ENCODE measurements at regions not wholly inside any gene's neighbourhood (a gene's known extent, or its start where the extent isn't known, plus 50 kb on each side); places are given as distances from the start of the nearest gene placed in this dataset.

GRCh38 chr12:85462888-85463287, 182.9 kb downstream of the ALX1 start:
- ATAC-seq (no peak), DNase-seq (ENCODE audit: low spot score) (no peak)
- ChIA-PET POLR2A (no interaction called here), CTCF (no interaction called here)
- Mint-ChIP-seq H3K4me1 (peaks cover 15% of the 10 kb centered on the region), H3K4me3 (no peak overlapping the region), H3K27me3 (ENCODE audit: low read depth) (no peaks in the 10 kb centered on the region), H3K27ac (no peak overlapping the region), H3K36me3 (no peaks in the 10 kb centered on the region), H3K9me3 (no peaks in the 10 kb centered on the region)
- TF ChIP-seq PREB (CRISPR knock-in tag; IDR thresholded peaks at IDR 0.05; ENCODE audit: borderline replicate concordance) = no peak
- TF ChIP-seq CTCF (IDR thresholded peaks at IDR 0.05) = no peak
- TF ChIP-seq GRHL2 (CRISPR knock-in tag; IDR thresholded peaks at IDR 0.05; ENCODE audit: insufficient replicate concordance, severe bottlenecking) = no peak
- no peak for TF ChIP-seq FOXP1 (CRISPR knock-in tag; IDR thresholded peaks at IDR 0.05; ENCODE audit: borderline replicate concordance)
- no peak for TF ChIP-seq ERG (CRISPR knock-in tag; IDR thresholded peaks at IDR 0.05)

GRCh38 chr12:85466890-85467289, 186.9 kb downstream of the ALX1 start:
- H3K27me3 Mint-ChIP-seq (ENCODE audit: low read depth) = no peaks in the 10 kb centered on the region
- no peak for DNase-seq (ENCODE audit: low spot score)
- H3K27ac Mint-ChIP-seq = no peak overlapping the region
- POLR2A ChIA-PET = no interaction called here
- no peak for ATAC-seq
- TF ChIP-seq ATF1 (CRISPR knock-in tag; IDR thresholded peaks at IDR 0.05) (no peak), AR (CRISPR knock-in tag; IDR thresholded peaks at IDR 0.05) (no peak), MAX (CRISPR knock-in tag; IDR thresholded peaks at IDR 0.05) (no peak), JAZF1 (CRISPR knock-in tag; IDR thresholded peaks at IDR 0.05) (no peak), FOXJ3 (CRISPR knock-in tag; IDR thresholded peaks at IDR 0.05; ENCODE audit: borderline replicate concordance) (no peak), HMGA2 (CRISPR knock-in tag; IDR thresholded peaks at IDR 0.05) (no peak), NFYB (CRISPR knock-in tag; conservative IDR thresholded peaks at IDR 0.05; ENCODE audit: low read depth) (no peak), ZNF263 (CRISPR knock-in tag; IDR thresholded peaks at IDR 0.05; ENCODE audit: low read depth) (no peak), GTF2I (CRISPR knock-in tag; conservative IDR thresholded peaks at IDR 0.05) (no peak), RORB (CRISPR knock-in tag; IDR thresholded peaks at IDR 0.05) (no peak), SOX15 (CRISPR knock-in tag; IDR thresholded peaks at IDR 0.05) (no peak), ZNF121 (CRISPR knock-in tag; IDR thresholded peaks at IDR 0.05) (no peak), HMGXB4 (CRISPR knock-in tag; IDR thresholded peaks at IDR 0.05) (no peak)
- H3K4me1 Mint-ChIP-seq = peaks cover 38% of the 10 kb centered on the region
- peaks cover 11% of the 10 kb centered on the region for H3K9me3 Mint-ChIP-seq
- CTCF ChIA-PET = interaction anchor here (2.4 kb wide), 1 partner anchor 404 kb away, joined by 10 read pairs; no protein-coding TSS in a partner anchor
- H3K36me3 Mint-ChIP-seq = peaks cover 10% of the 10 kb centered on the region
- no peak overlapping the region for H3K4me3 Mint-ChIP-seq

Data from WTC11 (cell line).